Right lobe of liver (tissue), 6 donors: ENCODE measurements at regions not wholly inside any gene's neighbourhood (a gene's known extent, or its start where the extent isn't known, plus 50 kb on each side); places are given as distances from the start of the nearest gene placed in this dataset.

Experiments used
- ATAC-seq, 4 donors: fragments of 200-7000 bp; cut with Tn5 transposase; one replicate each; pipeline ENCODE4 v1.9.1; 2020; ENCODE audit warnings: mild to moderate bottlenecking in 4 of 4, moderate library complexity in 4 of 4
- DNase-seq, 3 donors: peaks; one replicate each; pipeline ENCODE4 v3.0.0-alpha.2; 2020
- H3K27ac ChIP-seq, 3 donors: fragments of 200-600 bp; one replicate each; pipeline ENCODE4 v1.8.0; 2022
- H3K27me3 ChIP-seq, 2 donors: fragments of 200-600 bp; one replicate each; pipeline ENCODE4 v1.8.0; 2022
- H3K36me3 ChIP-seq, 4 donors: fragments of 200-600 bp; sonication (generic) in 1 of 4; one replicate each; pipeline versions ENCODE4 v1.5.1 to v1.8.0; 2017 to 2022; ENCODE audit warnings: control low read depth in 1 of 4
- H3K4me1 ChIP-seq, 4 donors: fragments of 200-600 bp; sonication (generic) in 1 of 4; one replicate each; pipeline versions ENCODE4 v1.5.1 to v1.8.0; 2017 to 2022; ENCODE audit warnings: control low read depth in 1 of 4
- H3K4me3 ChIP-seq, 3 donors: fragments of 200-600 bp; one replicate each; pipeline ENCODE4 v1.8.0; 2022
- H3K9me3 ChIP-seq, 4 donors: fragments of 200-600 bp; sonication (generic) in 1 of 4; one replicate each; pipeline versions ENCODE4 v1.5.1 to v1.8.0; 2017 to 2022; ENCODE audit warnings: control low read depth in 1 of 4
- CTCF ChIP-seq, 4 donors: fragments of 200-600 bp in 3 of 4; fragments of 450-650 bp in 1 of 4; IDR thresholded peaks; one replicate each; pipeline versions ENCODE4 v1.5.1 to v1.8.0; 2016 to 2022; ENCODE audit warnings: antibody characterized with exemption in 4 of 4, mild to moderate bottlenecking in 2 of 4
- POLR2A ChIP-seq: fragments of 450-650 bp; IDR thresholded peaks from one replicate; pipeline ENCODE4 v1.6.1; 2017; ENCODE audit warnings: antibody characterized with exemption, mild to moderate bottlenecking
- WGBS: methylation state at CpG from one replicate; pipeline ENCODE4 v1.1.6; 2018; ENCODE audit warnings: low coverage, low lambda C conversion rate; ENCODE audit not compliant: insufficient coverage; ENCODE audit errors: missing lambda C conversion rate; 5-methylcytosine and 5-hydroxymethylcytosine counted together
- intact Hi-C, 2 donors: fragments of 100-400 bp; cut with DNase I; formaldehyde crosslinking; loops; one replicate each; pipeline versions ENCODE4 v1.11.2 to v1.14.1; 2022
- donor health status: DM: no; HTN: yes; CAD: no.
- donor health status: DM: no; HTN: no; CAD: no.
- donor health status: DM: no; HTN: no; CAD: no.
- donor health status: DM: no; HTN: yes; CAD: no.
- donor health status: DM: no; HTN: yes; CAD: no.

DNA sequence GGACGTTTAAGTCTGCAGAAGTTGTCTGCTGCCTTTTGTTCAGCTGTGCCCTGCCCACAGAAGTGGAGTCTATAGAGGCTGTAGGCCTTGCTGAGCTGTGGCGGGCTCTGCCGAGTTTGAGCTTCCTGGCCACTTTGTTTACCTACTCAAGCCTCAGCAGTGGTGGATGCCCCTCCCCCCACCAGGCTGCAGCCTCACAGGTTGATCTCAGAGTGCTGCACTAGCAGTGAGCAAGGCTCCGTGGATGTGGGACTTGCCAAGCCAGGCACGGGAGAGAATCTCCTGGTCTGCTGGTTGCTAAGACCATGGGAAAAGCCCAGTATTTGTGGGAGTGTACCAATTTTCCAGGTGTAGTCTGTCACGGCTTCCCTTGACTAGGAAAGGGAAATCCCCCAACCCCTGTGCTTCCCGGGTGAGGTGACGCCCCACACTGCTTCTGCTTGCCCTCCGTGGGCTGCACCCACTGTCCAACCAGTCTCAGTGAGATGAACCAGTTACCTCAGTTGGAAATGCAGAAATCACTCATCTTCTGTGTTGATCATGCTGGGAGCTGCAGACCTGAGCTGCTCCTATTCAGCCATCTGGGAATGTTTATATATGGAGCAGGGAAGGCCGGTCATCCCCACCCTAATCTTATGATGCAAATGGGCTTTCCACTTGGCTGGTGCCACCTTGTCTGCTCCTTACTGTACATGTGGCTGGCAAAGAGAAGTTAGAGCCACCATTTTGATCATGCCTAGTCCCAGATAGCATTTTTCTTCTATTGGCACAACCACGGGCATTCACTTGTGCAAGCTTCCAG is 156.9 kb upstream of the ITGA6 start:
- 72% methylated on average over 4 of the region's 11 CpGs for WGBS
- no peak overlapping the region for H3K27ac ChIP-seq
- intact Hi-C loops, result no loop called here
- H3K4me3 ChIP-seq, result no peak overlapping the region
- no peaks in the 10 kb centered on the region for H3K4me1 ChIP-seq
- DNase-seq (no peak), ATAC-seq (no peak)
- H3K27me3 ChIP-seq, result no peaks in the 10 kb centered on the region
- TF ChIP-seq CTCF (IDR thresholded peaks at IDR 0.05) (no peak), POLR2A (no peak)
- no peaks in the 10 kb centered on the region for H3K9me3 ChIP-seq
- H3K36me3 ChIP-seq, result no peaks in the 10 kb centered on the region

DNA sequence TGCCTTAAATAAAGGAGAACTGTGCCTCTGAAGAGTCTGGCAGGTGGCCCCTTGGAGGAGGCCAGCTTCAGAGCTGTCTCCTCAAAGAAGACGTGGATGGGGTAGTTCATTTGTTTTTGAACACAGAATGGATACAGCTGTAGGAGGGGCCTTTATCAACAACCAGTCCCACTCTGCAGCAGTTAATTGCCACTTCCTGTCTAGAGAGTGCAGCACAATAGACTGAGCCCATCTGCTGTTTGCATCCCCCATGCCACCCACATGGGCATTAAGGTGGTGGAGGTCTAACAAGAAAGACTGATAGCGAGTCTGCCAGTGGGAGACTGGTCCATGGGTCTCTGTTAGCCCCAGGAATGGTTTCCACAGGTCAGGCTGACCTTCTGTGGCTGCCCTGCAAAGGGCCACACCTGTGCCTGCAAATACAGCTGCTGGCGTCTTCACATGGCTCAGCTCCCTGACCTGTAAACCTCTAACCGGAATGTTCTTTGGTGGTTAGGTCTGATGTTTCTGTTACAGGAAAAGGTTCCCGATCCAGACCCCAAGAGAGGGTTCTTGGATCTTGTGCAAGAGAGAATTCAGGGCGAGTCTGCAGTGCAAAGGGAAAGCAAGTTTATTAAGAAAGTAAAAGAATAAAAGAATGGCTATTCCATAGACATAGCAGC is 153.3 kb upstream of the ITGA6 start:
- no peaks in the 10 kb centered on the region for H3K9me3 ChIP-seq
- no peaks in the 10 kb centered on the region for H3K36me3 ChIP-seq
- no peaks in the 10 kb centered on the region for H3K27me3 ChIP-seq
- intact Hi-C loops, result no loop called here
- no peak overlapping the region for H3K4me3 ChIP-seq
- H3K27ac ChIP-seq, result no peak overlapping the region
- WGBS, result 44% methylated on average over 5 of the region's 6 CpGs
- no peaks in the 10 kb centered on the region for H3K4me1 ChIP-seq
- no peak for TF ChIP-seq POLR2A
- no peak for ATAC-seq
- DNase-seq, result no peak

DNA sequence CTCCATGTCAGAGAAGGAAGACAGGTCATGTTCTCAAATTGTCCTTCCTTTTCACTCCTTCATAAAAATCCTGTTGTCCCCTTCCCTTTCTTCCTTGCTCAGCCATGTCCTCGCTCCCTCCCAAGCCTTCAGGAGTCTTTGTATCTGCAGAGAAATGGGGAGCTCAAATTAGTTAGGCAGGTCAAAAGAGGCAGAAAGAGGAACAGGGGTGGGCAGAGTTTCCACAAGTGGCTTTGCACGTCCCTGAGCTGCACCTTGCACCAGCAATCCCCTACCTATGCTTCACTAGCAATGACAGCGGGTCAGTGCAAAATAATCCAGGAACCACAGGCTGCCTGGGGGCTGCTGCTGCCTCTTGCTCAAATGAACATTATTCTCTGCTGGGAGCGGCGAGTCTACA is 152.1 kb upstream of the ITGA6 start:
- Histone ChIP-seq H3K4me3 (no peak overlapping the region), H3K4me1 (no peaks in the 10 kb centered on the region), H3K27ac (no peak overlapping the region), H3K27me3 (no peaks in the 10 kb centered on the region), H3K36me3 (no peaks in the 10 kb centered on the region), H3K9me3 (no peaks in the 10 kb centered on the region)
- WGBS, result 81% methylated on average over 5 of the region's 5 CpGs
- no peak for TF ChIP-seq POLR2A
- no peak for TF ChIP-seq CTCF (IDR thresholded peaks at IDR 0.05)
- ATAC-seq (no peak), DNase-seq (no peak)
- intact Hi-C loops, result no loop called here

- Histone ChIP-seq H3K36me3 (no peaks in the 10 kb centered on the region), H3K27me3 (no peaks in the 10 kb centered on the region), H3K4me1 (no peaks in the 10 kb centered on the region), H3K27ac (no peak overlapping the region), H3K9me3 (no peaks in the 10 kb centered on the region), H3K4me3 (no peak overlapping the region)
- DNase-seq, result no peak
- intact Hi-C loops, result no loop called here
- TF ChIP-seq POLR2A (no peak), CTCF (IDR thresholded peaks at IDR 0.05) (no peak)
- no peak for ATAC-seq
Observed at GRCh38 chr2:172276961-172277360, 150.4 kb upstream of the ITGA6 start.

DNA sequence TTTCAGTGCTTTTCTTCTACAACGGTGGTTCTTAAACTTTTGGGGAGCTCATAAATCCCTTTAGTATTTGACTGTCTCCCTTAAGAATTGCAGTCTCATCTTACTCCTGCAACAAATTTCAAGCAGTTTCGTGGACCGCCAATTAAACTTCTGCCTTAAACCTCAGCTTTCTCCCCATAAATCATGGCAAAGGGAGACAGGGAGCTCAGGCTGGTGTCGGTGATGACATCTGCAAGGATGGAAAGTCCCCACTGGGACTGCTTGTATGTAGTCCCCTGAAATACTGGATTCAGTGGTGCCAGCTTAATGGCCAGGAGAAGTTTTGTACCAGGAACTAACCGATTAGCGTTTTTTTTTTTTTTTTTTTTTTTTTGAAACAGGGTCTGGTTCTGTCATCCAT is 148.7 kb upstream of the ITGA6 start:
- H3K4me3 ChIP-seq, result no peak overlapping the region
- ATAC-seq (no peak), DNase-seq (no peak)
- no peaks in the 10 kb centered on the region for H3K27me3 ChIP-seq
- WGBS, result 69% methylated on average over 5 of the region's 6 CpGs
- no peaks in the 10 kb centered on the region for H3K4me1 ChIP-seq
- TF ChIP-seq CTCF (IDR thresholded peaks at IDR 0.05), result no peak
- no peak for TF ChIP-seq POLR2A
- intact Hi-C loops, result no loop called here
- no peaks in the 10 kb centered on the region for H3K9me3 ChIP-seq
- no peaks in the 10 kb centered on the region for H3K36me3 ChIP-seq
- no peak overlapping the region for H3K27ac ChIP-seq
